ENCODE measurements at regions not wholly inside any gene's neighbourhood (a gene's known extent, or its start where the extent isn't known, plus 50 kb on each side); places are given as distances from the start of the nearest gene placed in this dataset.

- no peak for DNase-seq (ENCODE audit: low read depth)
- no peak for TF ChIP-seq CTCF (IDR thresholded peaks at IDR 0.05; ENCODE audit: control insufficient read depth, insufficient read depth, low read depth, low read length, missing control alignments)
- no peak overlapping the region for H3K4me3 ChIP-seq (ENCODE audit: control insufficient read depth, low read depth, low read length)
Observed at GRCh38 chr3:10762611-10763247, 53.3 kb upstream of the SLC6A11 start.

- TF ChIP-seq CTCF (IDR thresholded peaks at IDR 0.05; ENCODE audit: control insufficient read depth, insufficient read depth, low read depth, low read length, missing control alignments), result no peak
- no peak for DNase-seq (ENCODE audit: low read depth)
- H3K4me3 ChIP-seq (ENCODE audit: control insufficient read depth, low read depth, low read length), result no peak overlapping the region
Observed at GRCh38 chr3:10763248-10763620, 52.8 kb upstream of the SLC6A11 start.

- no peak for TF ChIP-seq CTCF (IDR thresholded peaks at IDR 0.05; ENCODE audit: control insufficient read depth, insufficient read depth, low read depth, low read length, missing control alignments)
- H3K4me3 ChIP-seq (ENCODE audit: control insufficient read depth, low read depth, low read length), result no peak overlapping the region
- DNase-seq (ENCODE audit: low read depth), result no peak
Observed at GRCh38 chr3:10763817-10764258, 52.2 kb upstream of the SLC6A11 start.

- no peak for DNase-seq (ENCODE audit: low read depth)
- no peak overlapping the region for H3K4me3 ChIP-seq (ENCODE audit: control insufficient read depth, low read depth, low read length)
- TF ChIP-seq CTCF (IDR thresholded peaks at IDR 0.05; ENCODE audit: control insufficient read depth, insufficient read depth, low read depth, low read length, missing control alignments), result no peak
Observed at GRCh38 chr3:10764259-10765051, 51.6 kb upstream of the SLC6A11 start.

GRCh38 chr3:10766049-10766705, 49.9 kb upstream of the SLC6A11 start:
- no peak for DNase-seq (ENCODE audit: low read depth)
- H3K4me3 ChIP-seq (ENCODE audit: control insufficient read depth, low read depth, low read length), result no peak overlapping the region
- no peak for TF ChIP-seq CTCF (IDR thresholded peaks at IDR 0.05; ENCODE audit: control insufficient read depth, insufficient read depth, low read depth, low read length, missing control alignments)
